ENCODE measurements at regions not wholly inside any gene's neighbourhood (a gene's known extent, or its start where the extent isn't known, plus 50 kb on each side); places are given as distances from the start of the nearest gene placed in this dataset.

GRCh38 chr3:29168696-29169095 lies 112.2 kb upstream of the RBMS3 start (continued):
- no peak for TF ChIP-seq ZNF462 (CRISPR knock-in tag; IDR thresholded peaks at IDR 0.05)

DNA sequence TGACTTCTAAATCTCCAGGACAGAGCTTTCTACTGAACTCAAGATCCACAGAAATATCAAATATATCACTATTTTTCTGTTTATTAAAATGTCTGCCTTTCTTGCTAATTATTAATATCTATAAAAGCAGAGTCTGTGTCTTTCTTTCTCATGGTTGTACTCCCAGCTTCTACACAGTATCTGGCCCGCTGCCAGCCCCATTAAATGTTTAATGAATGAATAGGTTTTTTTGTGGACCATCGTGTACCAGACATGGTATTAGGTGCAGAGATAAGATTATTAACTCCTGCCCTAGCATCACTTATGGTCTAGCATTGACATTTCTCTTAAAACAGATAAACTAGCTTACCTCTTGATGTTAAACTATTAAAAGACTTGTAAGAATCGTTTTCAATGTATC lies 111.4 kb upstream of the RBMS3 start:
- Histone ChIP-seq H3K79me2 (replicated peaks; ENCODE audit: insufficient read depth) (no peaks in the 10 kb centered on the region), H3K9me2 (ENCODE audit: insufficient read depth) (no peaks in the 10 kb centered on the region), H3K27me3 (ENCODE audit: insufficient read depth) (no peaks in the 10 kb centered on the region), H2AFZ (no peak overlapping the region), H3K4me3 (no peak overlapping the region), H3F3A (replicated peaks; ENCODE audit: low read depth) (no peaks in the 10 kb centered on the region), H3K27ac (ENCODE audit: low read depth) (no peak overlapping the region), H3K4me2 (no peak overlapping the region), H3K36me3 (ENCODE audit: insufficient read depth) (no peaks in the 10 kb centered on the region), H3K4me1 (ENCODE audit: insufficient read depth) (peaks cover 20% of the 10 kb centered on the region; the same call in 1 of the 2 replicates), H4K20me1 (replicated peaks; ENCODE audit: insufficient read depth) (no peaks in the 10 kb centered on the region)
- no peak overlapping the region for H3K27ac Mint-ChIP-seq
- H3K27me3 Mint-ChIP-seq (ENCODE audit: insufficient read depth, low read depth, poor library complexity), result no peaks in the 10 kb centered on the region
- TF ChIP-seq JUNB (IDR thresholded peaks at IDR 0.05; ENCODE audit: unreplicated experiment) (no peak), ZNF462 (CRISPR knock-in tag; IDR thresholded peaks at IDR 0.05) (no peak), ZNF114 (CRISPR knock-in tag; IDR thresholded peaks at IDR 0.05) (no peak)
- TF ChIP-seq, protein P1, sequence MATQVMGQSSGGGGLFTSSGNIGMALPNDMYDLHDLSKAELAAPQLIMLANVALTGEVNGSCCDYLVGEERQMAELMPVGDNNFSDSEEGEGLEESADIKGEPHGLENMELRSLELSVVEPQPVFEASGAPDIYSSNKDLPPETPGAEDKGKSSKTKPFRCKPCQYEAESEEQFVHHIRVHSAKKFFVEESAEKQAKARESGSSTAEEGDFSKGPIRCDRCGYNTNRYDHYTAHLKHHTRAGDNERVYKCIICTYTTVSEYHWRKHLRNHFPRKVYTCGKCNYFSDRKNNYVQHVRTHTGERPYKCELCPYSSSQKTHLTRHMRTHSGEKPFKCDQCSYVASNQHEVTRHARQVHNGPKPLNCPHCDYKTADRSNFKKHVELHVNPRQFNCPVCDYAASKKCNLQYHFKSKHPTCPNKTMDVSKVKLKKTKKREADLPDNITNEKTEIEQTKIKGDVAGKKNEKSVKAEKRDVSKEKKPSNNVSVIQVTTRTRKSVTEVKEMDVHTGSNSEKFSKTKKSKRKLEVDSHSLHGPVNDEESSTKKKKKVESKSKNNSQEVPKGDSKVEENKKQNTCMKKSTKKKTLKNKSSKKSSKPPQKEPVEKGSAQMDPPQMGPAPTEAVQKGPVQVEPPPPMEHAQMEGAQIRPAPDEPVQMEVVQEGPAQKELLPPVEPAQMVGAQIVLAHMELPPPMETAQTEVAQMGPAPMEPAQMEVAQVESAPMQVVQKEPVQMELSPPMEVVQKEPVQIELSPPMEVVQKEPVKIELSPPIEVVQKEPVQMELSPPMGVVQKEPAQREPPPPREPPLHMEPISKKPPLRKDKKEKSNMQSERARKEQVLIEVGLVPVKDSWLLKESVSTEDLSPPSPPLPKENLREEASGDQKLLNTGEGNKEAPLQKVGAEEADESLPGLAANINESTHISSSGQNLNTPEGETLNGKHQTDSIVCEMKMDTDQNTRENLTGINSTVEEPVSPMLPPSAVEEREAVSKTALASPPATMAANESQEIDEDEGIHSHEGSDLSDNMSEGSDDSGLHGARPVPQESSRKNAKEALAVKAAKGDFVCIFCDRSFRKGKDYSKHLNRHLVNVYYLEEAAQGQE (IDR thresholded peaks at IDR 0.05; ENCODE audit: unreplicated experiment), result no peak
- no peaks in the 10 kb centered on the region for H3K36me3 Mint-ChIP-seq (ENCODE audit: low read depth)
- ATAC-seq (no peak), DNase-seq (ENCODE audit: low spot score) (no peak)
- H3K4me3 Mint-ChIP-seq, result no peak overlapping the region
- peaks cover 12% of the 10 kb centered on the region for H3K4me1 Mint-ChIP-seq
- no peaks in the 10 kb centered on the region for H3K9me3 Mint-ChIP-seq
